K562 (cell line): ENCODE measurements at regions not wholly inside any gene's neighbourhood (a gene's known extent, or its start where the extent isn't known, plus 50 kb on each side); places are given as distances from the start of the nearest gene placed in this dataset.

Experiments used
- ATF1 ChIP-seq, 2 experiments: fragments of 450-650 bp in 1 of 2; IDR thresholded peaks; 2 replicates each; pipeline ENCODE4 v1.6.1; 2016; ENCODE audit warnings: missing compliant biosample characterization in 1 of 2, missing genetic modification characterization in 1 of 2
- CBX2 ChIP-seq: fragments of 200-600 bp; sonication (generic); IDR thresholded peaks from one replicate; pipeline ENCODE4 v1.6.1; 2012; ENCODE audit warnings: mild to moderate bottlenecking, low read length, inconsistent platforms; ENCODE audit not compliant: insufficient read depth, poor library complexity, severe bottlenecking
- CTBP1 ChIP-seq: fragments of 450-650 bp; IDR thresholded peaks from 2 replicates; pipeline ENCODE4 v1.6.1; 2016; ENCODE audit warnings: borderline replicate concordance
- DMBX1 ChIP-seq: fragments of 250-450 bp; sonication (Bioruptor Pico); IDR thresholded peaks from 2 replicates; pipeline ENCODE4 v1.8.0; 2022; ENCODE audit warnings: inconsistent platforms, mild to moderate bottlenecking, moderate library complexity, borderline replicate concordance
- EZH2 ChIP-seq: IDR thresholded peaks from 2 replicates; pipeline ENCODE4 v1.6.1; 2012; ENCODE audit warnings: low read depth, mild to moderate bottlenecking, inconsistent platforms, low read length, borderline replicate concordance
- FOXA3 ChIP-seq, 2 experiments: fragments of 450-650 bp in 1 of 2; sonication (generic) in 1 of 2; formaldehyde crosslinking; IDR thresholded peaks in 1 of 2; conservative IDR thresholded peaks in 1 of 2; 2 replicates each; pipeline versions ENCODE4 v1.4.0 to v1.8.0; 2020 to 2022; ENCODE audit warnings: mild to moderate bottlenecking in 2 of 2, missing genetic modification reagents in 1 of 2
- NELFE ChIP-seq: IDR thresholded peaks from 2 replicates; pipeline ENCODE4 v1.6.1; 2011; ENCODE audit warnings: mild to moderate bottlenecking; ENCODE audit not compliant: insufficient read depth, insufficient read length
- RB1 ChIP-seq: fragments of 450-650 bp; IDR thresholded peaks from 2 replicates; pipeline ENCODE4 v1.6.1; 2017; ENCODE audit warnings: low read depth, mild to moderate bottlenecking
- RFX1 ChIP-seq: fragments of 450-650 bp; IDR thresholded peaks from 2 replicates; pipeline ENCODE4 v1.6.1; 2016; ENCODE audit warnings: mild to moderate bottlenecking, moderate library complexity
- SP1 ChIP-seq: sonication (generic); formaldehyde crosslinking; IDR thresholded peaks from 2 replicates; pipeline ENCODE4 v1.8.1; 2022; ENCODE audit warnings: mild to moderate bottlenecking, missing genetic modification reagents
- STAG1 ChIP-seq: sonication (generic); formaldehyde crosslinking; IDR thresholded peaks from 2 replicates; pipeline ENCODE4 v1.5.0; 2020; ENCODE audit warnings: missing genetic modification reagents, borderline replicate concordance
- YY1 ChIP-seq, 3 experiments: IDR thresholded peaks; 2 replicates each; pipeline ENCODE4 v1.6.1; 2011; ENCODE audit warnings: low read length in 2 of 3, mild to moderate bottlenecking in 2 of 3, moderate library complexity in 2 of 3, borderline replicate concordance in 1 of 3, control low read depth in 1 of 3, low read depth in 1 of 3; ENCODE audit not compliant: insufficient read depth in 3 of 3, insufficient replicate concordance in 2 of 3, control insufficient read depth in 1 of 3, insufficient read length in 1 of 3; ENCODE audit errors: extremely low read depth in 1 of 3
- ZNF146 ChIP-seq: IDR thresholded peaks from one replicate; pipeline ENCODE4 v1.6.1; 2018; ENCODE audit warnings: missing compliant biosample characterization; ENCODE audit not compliant: unreplicated experiment
- ZSCAN32 ChIP-seq: fragments of 450-650 bp; formaldehyde crosslinking; IDR thresholded peaks from 2 replicates; pipeline ENCODE4 v1.4.0; 2020; ENCODE audit warnings: mild to moderate bottlenecking, moderate library complexity
- TF ChIP-seq, protein P1 (sequence below), 2 experiments: fragments of 250-450 bp in 1 of 2; fragments of 450-650 bp in 1 of 2; sonication (Bioruptor Pico) in 1 of 2; IDR thresholded peaks; 2 replicates each; pipeline versions ENCODE4 v1.6.1 to v1.8.0; 2016 to 2021; ENCODE audit warnings: mild to moderate bottlenecking in 2 of 2, moderate library complexity in 2 of 2, missing compliant biosample characterization in 1 of 2, missing genetic modification characterization in 1 of 2
- TF ChIP-seq, protein P2 (sequence below): fragments of 250-450 bp; sonication (Bioruptor Pico); IDR thresholded peaks from 2 replicates; pipeline ENCODE4 v1.5.0; 2021; ENCODE audit warnings: mild to moderate bottlenecking, borderline replicate concordance
- TF ChIP-seq, protein P3 (sequence below): fragments of 450-650 bp; IDR thresholded peaks from 2 replicates; pipeline ENCODE4 v1.6.1; 2016; ENCODE audit warnings: borderline replicate concordance
- TF ChIP-seq, protein P4 (sequence below): fragments of 200-400 bp; formaldehyde crosslinking; IDR thresholded peaks from 2 replicates; pipeline ENCODE4 v1.6.1; 2017; ENCODE audit warnings: mild to moderate bottlenecking, low read depth, low read length, moderate library complexity

DNA sequence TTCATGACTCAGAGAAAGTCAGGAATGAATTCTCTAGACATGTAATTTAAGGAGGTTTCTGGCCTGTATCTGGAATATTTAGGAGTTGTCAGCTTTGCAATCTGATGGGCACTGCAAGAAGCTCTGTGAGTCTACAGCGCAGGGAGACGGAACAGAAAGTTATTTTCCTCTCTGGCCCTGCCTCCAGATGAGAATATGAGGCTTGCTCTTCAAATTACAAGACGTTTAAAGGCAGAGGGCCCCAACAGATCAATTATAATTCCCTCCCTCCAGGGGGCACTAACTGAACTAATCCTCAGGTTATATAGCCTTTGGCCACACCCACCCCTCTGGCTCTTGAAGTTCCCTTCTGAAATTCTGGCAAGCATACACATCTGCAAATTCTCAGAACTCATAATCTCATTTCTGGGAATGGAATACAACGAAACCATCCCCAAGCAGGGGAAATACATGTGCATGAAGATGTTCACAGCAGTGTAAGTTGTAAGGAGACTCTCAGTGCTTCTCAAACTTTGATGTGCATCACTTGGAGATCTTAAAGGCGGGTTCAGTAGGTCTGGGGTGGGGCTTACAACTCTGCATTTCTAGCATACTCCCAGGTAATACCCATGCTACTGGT is 307.6 kb downstream of the CWC27 start (continued):
- TF ChIP-seq, protein P1, sequence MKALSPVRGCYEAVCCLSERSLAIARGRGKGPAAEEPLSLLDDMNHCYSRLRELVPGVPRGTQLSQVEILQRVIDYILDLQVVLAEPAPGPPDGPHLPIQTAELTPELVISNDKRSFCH (CRISPR knock-in tag; IDR thresholded peaks at IDR 0.05): no peak
- TF ChIP-seq, protein P1 (tag; IDR thresholded peaks at IDR 0.05): no peak
- no peak for TF ChIP-seq DMBX1 (CRISPR knock-in tag)
- no peak for TF ChIP-seq CBX2
- TF ChIP-seq EZH2: no peak
- TF ChIP-seq, protein P2, sequence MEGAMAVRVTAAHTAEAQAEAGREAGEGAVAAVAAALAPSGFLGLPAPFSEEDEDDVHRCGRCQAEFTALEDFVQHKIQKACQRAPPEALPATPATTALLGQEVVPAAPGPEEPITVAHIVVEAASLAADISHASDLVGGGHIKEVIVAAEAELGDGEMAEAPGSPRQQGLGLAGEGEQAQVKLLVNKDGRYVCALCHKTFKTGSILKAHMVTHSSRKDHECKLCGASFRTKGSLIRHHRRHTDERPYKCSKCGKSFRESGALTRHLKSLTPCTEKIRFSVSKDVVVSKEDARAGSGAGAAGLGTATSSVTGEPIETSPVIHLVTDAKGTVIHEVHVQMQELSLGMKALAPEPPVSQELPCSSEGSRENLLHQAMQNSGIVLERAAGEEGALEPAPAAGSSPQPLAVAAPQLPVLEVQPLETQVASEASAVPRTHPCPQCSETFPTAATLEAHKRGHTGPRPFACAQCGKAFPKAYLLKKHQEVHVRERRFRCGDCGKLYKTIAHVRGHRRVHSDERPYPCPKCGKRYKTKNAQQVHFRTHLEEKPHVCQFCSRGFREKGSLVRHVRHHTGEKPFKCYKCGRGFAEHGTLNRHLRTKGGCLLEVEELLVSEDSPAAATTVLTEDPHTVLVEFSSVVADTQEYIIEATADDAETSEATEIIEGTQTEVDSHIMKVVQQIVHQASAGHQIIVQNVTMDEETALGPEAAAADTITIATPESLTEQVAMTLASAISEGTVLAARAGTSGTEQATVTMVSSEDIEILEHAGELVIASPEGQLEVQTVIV (CRISPR knock-in tag): no peak
- TF ChIP-seq ZSCAN32 (CRISPR knock-in tag): no peak
- TF ChIP-seq CTBP1: peak; percentile 91
- no peak for TF ChIP-seq SP1 (CRISPR knock-in tag)
- TF ChIP-seq, protein P3, sequence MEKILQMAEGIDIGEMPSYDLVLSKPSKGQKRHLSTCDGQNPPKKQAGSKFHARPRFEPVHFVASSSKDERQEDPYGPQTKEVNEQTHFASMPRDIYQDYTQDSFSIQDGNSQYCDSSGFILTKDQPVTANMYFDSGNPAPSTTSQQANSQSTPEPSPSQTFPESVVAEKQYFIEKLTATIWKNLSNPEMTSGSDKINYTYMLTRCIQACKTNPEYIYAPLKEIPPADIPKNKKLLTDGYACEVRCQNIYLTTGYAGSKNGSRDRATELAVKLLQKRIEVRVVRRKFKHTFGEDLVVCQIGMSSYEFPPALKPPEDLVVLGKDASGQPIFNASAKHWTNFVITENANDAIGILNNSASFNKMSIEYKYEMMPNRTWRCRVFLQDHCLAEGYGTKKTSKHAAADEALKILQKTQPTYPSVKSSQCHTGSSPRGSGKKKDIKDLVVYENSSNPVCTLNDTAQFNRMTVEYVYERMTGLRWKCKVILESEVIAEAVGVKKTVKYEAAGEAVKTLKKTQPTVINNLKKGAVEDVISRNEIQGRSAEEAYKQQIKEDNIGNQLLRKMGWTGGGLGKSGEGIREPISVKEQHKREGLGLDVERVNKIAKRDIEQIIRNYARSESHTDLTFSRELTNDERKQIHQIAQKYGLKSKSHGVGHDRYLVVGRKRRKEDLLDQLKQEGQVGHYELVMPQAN: no peak
- TF ChIP-seq FOXA3 (CRISPR knock-in tag; conservative IDR thresholded peaks at IDR 0.05 in 1 of 2, IDR thresholded peaks at IDR 0.05 in 1 of 2): no peak
- TF ChIP-seq, protein P4, sequence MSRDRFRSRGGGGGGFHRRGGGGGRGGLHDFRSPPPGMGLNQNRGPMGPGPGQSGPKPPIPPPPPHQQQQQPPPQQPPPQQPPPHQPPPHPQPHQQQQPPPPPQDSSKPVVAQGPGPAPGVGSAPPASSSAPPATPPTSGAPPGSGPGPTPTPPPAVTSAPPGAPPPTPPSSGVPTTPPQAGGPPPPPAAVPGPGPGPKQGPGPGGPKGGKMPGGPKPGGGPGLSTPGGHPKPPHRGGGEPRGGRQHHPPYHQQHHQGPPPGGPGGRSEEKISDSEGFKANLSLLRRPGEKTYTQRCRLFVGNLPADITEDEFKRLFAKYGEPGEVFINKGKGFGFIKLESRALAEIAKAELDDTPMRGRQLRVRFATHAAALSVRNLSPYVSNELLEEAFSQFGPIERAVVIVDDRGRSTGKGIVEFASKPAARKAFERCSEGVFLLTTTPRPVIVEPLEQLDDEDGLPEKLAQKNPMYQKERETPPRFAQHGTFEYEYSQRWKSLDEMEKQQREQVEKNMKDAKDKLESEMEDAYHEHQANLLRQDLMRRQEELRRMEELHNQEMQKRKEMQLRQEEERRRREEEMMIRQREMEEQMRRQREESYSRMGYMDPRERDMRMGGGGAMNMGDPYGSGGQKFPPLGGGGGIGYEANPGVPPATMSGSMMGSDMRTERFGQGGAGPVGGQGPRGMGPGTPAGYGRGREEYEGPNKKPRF: no peak
- TF ChIP-seq ZNF146 (CRISPR knock-in tag): no peak
- TF ChIP-seq RB1: no peak
- no peak for TF ChIP-seq ATF1 (CRISPR knock-in tag; IDR thresholded peaks at IDR 0.05)
- no peak for TF ChIP-seq ATF1 (tag; IDR thresholded peaks at IDR 0.05)
- no peak for TF ChIP-seq STAG1 (CRISPR knock-in tag)
- TF ChIP-seq RFX1: no peak
- no peak for TF ChIP-seq NELFE
- TF ChIP-seq YY1 (IDR thresholded peaks at IDR 0.05; ENCODE audit: borderline replicate concordance in 1 of 3, control insufficient read depth in 1 of 3, extremely low read depth in 1 of 3, insufficient read depth in 3 of 3, insufficient read length in 1 of 3, insufficient replicate concordance in 2 of 3, low read depth in 1 of 3, low read length in 2 of 3): no peak
